Tibial artery (tissue), 4 donors: ENCODE measurements at regions not wholly inside any gene's neighbourhood (a gene's known extent, or its start where the extent isn't known, plus 50 kb on each side); places are given as distances from the start of the nearest gene placed in this dataset.

ENCODE experiments used
- DNase-seq, 2 donors: peaks; one replicate each; pipeline ENCODE4 v3.0.0-alpha.2; 2019
- H3K27ac ChIP-seq, 2 donors: fragments of 200-600 bp; sonication (generic) in 1 of 2; 1 replicate in 1 of 2; 2 replicates in 1 of 2; pipeline ENCODE4 v1.5.1; 2018 to 2019; ENCODE audit warnings: mild to moderate bottlenecking in 1 of 2
- H3K27me3 ChIP-seq, 2 donors: fragments of 200-600 bp; sonication (generic) in 1 of 2; one replicate each; pipeline versions ENCODE4 v1.5.1 to v1.6.0; 2016 to 2019
- H3K36me3 ChIP-seq, 3 donors: fragments of 200-600 bp; sonication (generic) in 2 of 3; one replicate each; pipeline ENCODE4 v1.5.1; 2016 to 2019; ENCODE audit warnings: mild to moderate bottlenecking in 2 of 3
- H3K4me1 ChIP-seq, 4 donors: fragments of 200-600 bp; sonication (generic) in 2 of 4; 1 replicate in 3 of 4; 2 replicates in 1 of 4; pipeline ENCODE4 v1.5.1; 2016 to 2019
- H3K4me3 ChIP-seq, 2 donors: fragments of 200-600 bp; sonication (generic) in 1 of 2; 1 replicate in 1 of 2; 2 replicates in 1 of 2; pipeline ENCODE4 v1.5.1; 2018 to 2019; ENCODE audit warnings: mild to moderate bottlenecking in 2 of 2
- H3K9me3 ChIP-seq, 3 donors: fragments of 200-600 bp; sonication (generic) in 1 of 3; one replicate each; pipeline ENCODE4 v1.5.1; 2016 to 2019
- intact Hi-C: fragments of 100-400 bp; cut with DNase I; formaldehyde crosslinking; loops from one replicate; pipeline ENCODE4 v1.15.0; 2023; ENCODE audit warnings: low total_unique reads
- TF ChIP-seq, protein P1 (sequence below), 2 experiments: fragments of 200-600 bp in 1 of 2; fragments of 450-650 bp in 1 of 2; IDR thresholded peaks; one replicate each; pipeline ENCODE4 v1.5.1; 2017 to 2019; ENCODE audit warnings: antibody characterized with exemption in 2 of 2, mild to moderate bottlenecking in 1 of 2, moderate library complexity in 1 of 2

DNA sequence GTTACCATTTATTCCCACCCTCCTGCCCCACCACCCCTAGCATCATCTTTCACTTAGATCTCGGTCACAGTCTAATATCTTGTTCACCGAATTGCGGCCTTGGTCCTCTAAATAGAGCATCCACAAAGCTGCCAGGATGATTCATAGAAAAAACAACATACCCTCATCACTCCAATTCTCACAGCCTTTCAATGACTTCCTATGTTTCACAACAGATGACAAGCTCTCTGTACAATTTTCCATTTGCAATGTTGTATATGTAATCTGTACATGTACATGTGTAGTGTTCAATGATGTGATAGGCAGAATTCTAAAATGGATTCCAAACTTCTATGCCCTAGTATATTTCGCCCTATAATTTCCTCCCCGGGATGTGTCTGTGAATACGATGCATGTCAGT is 675.6 kb upstream of the CELF4 start:
- intact Hi-C loops: no loop called here

DNA sequence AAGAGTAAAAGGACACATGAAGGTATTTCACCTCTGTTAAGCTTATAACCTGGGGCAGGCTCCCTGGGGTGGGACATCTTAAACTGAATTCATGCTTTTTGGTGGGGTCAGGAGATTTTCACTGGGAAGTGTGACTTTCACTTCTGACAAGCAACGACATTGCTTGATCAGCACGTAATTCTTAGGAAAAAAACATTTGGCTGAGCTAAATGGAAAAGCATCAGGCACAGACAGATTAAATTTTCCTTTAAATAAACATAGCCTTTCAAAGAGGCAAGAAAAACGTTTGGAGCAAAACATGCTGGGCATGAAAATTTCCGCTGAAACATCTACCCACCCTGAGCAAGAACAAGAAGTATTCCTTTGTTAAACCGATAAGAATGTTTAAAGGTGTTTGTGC is 674.0 kb upstream of the CELF4 start:
- no peak overlapping the region for H3K4me3 ChIP-seq
- intact Hi-C loops: no loop called here
- no peaks in the 10 kb centered on the region for H3K4me1 ChIP-seq
- no peaks in the 10 kb centered on the region for H3K9me3 ChIP-seq
- DNase-seq: no peak
- TF ChIP-seq, protein P1, sequence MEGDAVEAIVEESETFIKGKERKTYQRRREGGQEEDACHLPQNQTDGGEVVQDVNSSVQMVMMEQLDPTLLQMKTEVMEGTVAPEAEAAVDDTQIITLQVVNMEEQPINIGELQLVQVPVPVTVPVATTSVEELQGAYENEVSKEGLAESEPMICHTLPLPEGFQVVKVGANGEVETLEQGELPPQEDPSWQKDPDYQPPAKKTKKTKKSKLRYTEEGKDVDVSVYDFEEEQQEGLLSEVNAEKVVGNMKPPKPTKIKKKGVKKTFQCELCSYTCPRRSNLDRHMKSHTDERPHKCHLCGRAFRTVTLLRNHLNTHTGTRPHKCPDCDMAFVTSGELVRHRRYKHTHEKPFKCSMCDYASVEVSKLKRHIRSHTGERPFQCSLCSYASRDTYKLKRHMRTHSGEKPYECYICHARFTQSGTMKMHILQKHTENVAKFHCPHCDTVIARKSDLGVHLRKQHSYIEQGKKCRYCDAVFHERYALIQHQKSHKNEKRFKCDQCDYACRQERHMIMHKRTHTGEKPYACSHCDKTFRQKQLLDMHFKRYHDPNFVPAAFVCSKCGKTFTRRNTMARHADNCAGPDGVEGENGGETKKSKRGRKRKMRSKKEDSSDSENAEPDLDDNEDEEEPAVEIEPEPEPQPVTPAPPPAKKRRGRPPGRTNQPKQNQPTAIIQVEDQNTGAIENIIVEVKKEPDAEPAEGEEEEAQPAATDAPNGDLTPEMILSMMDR (IDR thresholded peaks at IDR 0.05): no peak
- H3K27ac ChIP-seq: no peak overlapping the region
- no peaks in the 10 kb centered on the region for H3K36me3 ChIP-seq
- H3K27me3 ChIP-seq: no peaks in the 10 kb centered on the region

More for the DNA sequence above, 675.6 kb upstream of the CELF4 start:
- Histone ChIP-seq H3K4me3 (no peak overlapping the region), H3K9me3 (no peaks in the 10 kb centered on the region), H3K27me3 (no peaks in the 10 kb centered on the region), H3K4me1 (no peaks in the 10 kb centered on the region), H3K36me3 (no peaks in the 10 kb centered on the region), H3K27ac (no peak overlapping the region)
- TF ChIP-seq, protein P1 (IDR thresholded peaks at IDR 0.05): no peak
- DNase-seq: no peak

GRCh38 chr18:38237796-38238195 is 672.2 kb upstream of the CELF4 start:
- no peak overlapping the region for H3K4me3 ChIP-seq
- no peaks in the 10 kb centered on the region for H3K9me3 ChIP-seq
- intact Hi-C loops: no loop called here
- no peaks in the 10 kb centered on the region for H3K4me1 ChIP-seq
- no peak for DNase-seq
- H3K27me3 ChIP-seq: no peaks in the 10 kb centered on the region
- TF ChIP-seq, protein P1 (IDR thresholded peaks at IDR 0.05): no peak
- no peaks in the 10 kb centered on the region for H3K36me3 ChIP-seq
- H3K27ac ChIP-seq: no peak overlapping the region

DNA sequence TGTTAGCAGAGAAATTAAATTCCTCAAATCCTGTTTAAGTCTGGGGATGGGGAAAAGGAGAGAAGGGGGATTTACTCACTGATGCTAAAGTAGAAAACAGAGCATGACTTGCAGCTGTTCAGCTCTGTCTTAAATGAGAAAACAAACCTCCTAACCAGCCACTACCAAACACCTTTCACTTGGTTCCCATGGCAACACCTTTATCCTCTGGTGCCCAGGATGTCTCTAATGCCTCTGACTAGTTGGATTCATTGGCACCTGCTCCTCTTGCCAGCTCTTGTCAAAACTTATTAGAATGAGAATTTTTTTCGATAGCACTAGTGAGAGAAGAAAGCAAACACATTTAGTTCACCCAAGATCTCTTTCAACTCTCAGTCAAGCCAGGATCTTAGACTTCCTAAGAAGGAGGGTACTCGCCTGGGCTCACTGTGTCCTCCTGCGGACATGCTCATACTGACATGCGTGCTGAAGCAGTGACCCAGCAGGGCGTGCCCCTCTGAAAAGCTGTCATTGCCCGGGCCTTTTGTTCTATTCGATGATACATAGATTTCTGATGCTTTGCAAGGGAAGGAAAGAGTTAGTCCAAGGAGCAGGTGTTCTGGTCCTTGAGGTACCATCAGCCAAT is 656.0 kb upstream of the CELF4 start:
- no peak for DNase-seq
- Histone ChIP-seq H3K27ac (no peak overlapping the region), H3K27me3 (no peaks in the 10 kb centered on the region), H3K4me1 (no peaks in the 10 kb centered on the region), H3K9me3 (no peaks in the 10 kb centered on the region), H3K4me3 (no peak overlapping the region), H3K36me3 (no peaks in the 10 kb centered on the region)
- intact Hi-C loops: no loop called here
- TF ChIP-seq, protein P1 (IDR thresholded peaks at IDR 0.05): no peak

GRCh38 chr18:38198956-38199355 is 633.4 kb upstream of the CELF4 start:
- H3K36me3 ChIP-seq: no peaks in the 10 kb centered on the region
- intact Hi-C loops: no loop called here
- H3K4me3 ChIP-seq: no peak overlapping the region
- TF ChIP-seq, protein P1 (IDR thresholded peaks at IDR 0.05): no peak
- no peak for DNase-seq
- H3K27me3 ChIP-seq: no peaks in the 10 kb centered on the region
- H3K9me3 ChIP-seq: no peaks in the 10 kb centered on the region
- H3K4me1 ChIP-seq: no peaks in the 10 kb centered on the region
- H3K27ac ChIP-seq: no peak overlapping the region

DNA sequence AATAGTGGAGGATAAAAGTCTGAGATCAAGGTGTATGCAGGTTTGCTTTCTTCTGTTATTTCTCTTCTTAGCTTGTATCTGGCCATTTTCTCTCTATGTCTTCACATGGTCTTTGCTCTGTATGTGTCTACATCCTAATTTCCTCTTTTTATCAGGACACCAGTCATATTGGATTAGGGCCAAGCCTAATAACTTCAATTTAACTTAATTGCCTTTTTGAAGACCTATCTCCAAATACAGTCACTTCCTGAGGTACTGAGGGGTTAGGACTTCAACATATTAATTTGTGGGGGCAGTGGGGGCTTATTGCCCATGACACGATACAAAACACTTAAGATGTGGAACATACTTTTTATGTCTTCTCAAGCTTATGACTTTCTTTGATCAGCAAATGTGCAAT is 632.9 kb upstream of the CELF4 start:
- Histone ChIP-seq H3K27me3 (no peaks in the 10 kb centered on the region), H3K27ac (no peak overlapping the region), H3K4me3 (no peak overlapping the region), H3K9me3 (no peaks in the 10 kb centered on the region), H3K4me1 (no peaks in the 10 kb centered on the region), H3K36me3 (no peaks in the 10 kb centered on the region)
- intact Hi-C loops: no loop called here
- TF ChIP-seq, protein P1 (IDR thresholded peaks at IDR 0.05): no peak
- no peak for DNase-seq
